ENCODE measurements at regions not wholly inside any gene's neighbourhood (a gene's known extent, or its start where the extent isn't known, plus 50 kb on each side); places are given as distances from the start of the nearest gene placed in this dataset.

- TF ChIP-seq CTCF (IDR thresholded peaks at IDR 0.05; ENCODE audit: borderline replicate concordance, extremely low read depth, insufficient read depth), result no peak
- H3K36me3 ChIP-seq (ENCODE audit: control insufficient read depth in 2 of 3, insufficient read depth in 3 of 3, low read length in 3 of 3), result no peaks in the 10 kb centered on the region
- DNase-seq, result no peak
- no peak overlapping the region for H3K9ac ChIP-seq (ENCODE audit: low read length in 3 of 3)
- no peaks in the 10 kb centered on the region for H3K27me3 ChIP-seq (ENCODE audit: control insufficient read depth, insufficient read depth, low read length)
- FAIRE-seq, result no peak
- intact Hi-C loops (cut with DNase I), result no loop called here
- no peak overlapping the region for H3K27ac ChIP-seq (ENCODE audit: low read depth in 2 of 2, low read length in 2 of 2)
- no peak overlapping the region for H3K4me3 ChIP-seq (ENCODE audit: low read length in 3 of 3)
- H3K4me1 ChIP-seq (ENCODE audit: control insufficient read depth in 2 of 3, insufficient read depth in 2 of 3, low read depth in 1 of 3, low read length in 3 of 3), result no peaks in the 10 kb centered on the region
- H3K9me3 ChIP-seq (ENCODE audit: control insufficient read depth in 2 of 3, insufficient read depth in 1 of 3, low read length in 3 of 3), result no peaks in the 10 kb centered on the region
Measured at GRCh38 chr3:74693251-74693650, 78.8 kb upstream of the CNTN3 start.

GRCh38 chr3:74691946-74692345 is 77.5 kb upstream of the CNTN3 start:
- no peak for TF ChIP-seq CTCF (IDR thresholded peaks at IDR 0.05; ENCODE audit: borderline replicate concordance, extremely low read depth, insufficient read depth)
- no peak overlapping the region for H3K4me3 ChIP-seq (ENCODE audit: low read length in 3 of 3)
- no peaks in the 10 kb centered on the region for H3K36me3 ChIP-seq (ENCODE audit: control insufficient read depth in 2 of 3, insufficient read depth in 3 of 3, low read length in 3 of 3)
- no peaks in the 10 kb centered on the region for H3K4me1 ChIP-seq (ENCODE audit: control insufficient read depth in 2 of 3, insufficient read depth in 2 of 3, low read depth in 1 of 3, low read length in 3 of 3)
- H3K9me3 ChIP-seq (ENCODE audit: control insufficient read depth in 2 of 3, insufficient read depth in 1 of 3, low read length in 3 of 3), result no peaks in the 10 kb centered on the region
- no peak for FAIRE-seq
- intact Hi-C loops (cut with DNase I), result no loop called here
- H3K9ac ChIP-seq (ENCODE audit: low read length in 3 of 3), result no peak overlapping the region
- no peak overlapping the region for H3K27ac ChIP-seq (ENCODE audit: low read depth in 2 of 2, low read length in 2 of 2)
- no peak for DNase-seq
- H3K27me3 ChIP-seq (ENCODE audit: control insufficient read depth, insufficient read depth, low read length), result no peaks in the 10 kb centered on the region

GRCh38 chr3:74673326-74673725 is 58.9 kb upstream of the CNTN3 start:
- Histone ChIP-seq H3K36me3 (ENCODE audit: control insufficient read depth in 2 of 3, insufficient read depth in 3 of 3, low read length in 3 of 3) (no peaks in the 10 kb centered on the region), H3K27me3 (ENCODE audit: control insufficient read depth, insufficient read depth, low read length) (no peaks in the 10 kb centered on the region), H3K4me3 (ENCODE audit: low read length in 3 of 3) (no peak overlapping the region), H3K4me1 (ENCODE audit: control insufficient read depth in 2 of 3, insufficient read depth in 2 of 3, low read depth in 1 of 3, low read length in 3 of 3) (no peaks in the 10 kb centered on the region), H3K9me3 (ENCODE audit: control insufficient read depth in 2 of 3, insufficient read depth in 1 of 3, low read length in 3 of 3) (no peaks in the 10 kb centered on the region), H3K9ac (ENCODE audit: low read length in 3 of 3) (no peak overlapping the region), H3K27ac (ENCODE audit: low read depth in 2 of 2, low read length in 2 of 2) (no peak overlapping the region)
- no peak for DNase-seq
- no peak for TF ChIP-seq CTCF (IDR thresholded peaks at IDR 0.05; ENCODE audit: borderline replicate concordance, extremely low read depth, insufficient read depth)
- intact Hi-C loops (cut with DNase I), result no loop called here
- FAIRE-seq, result no peak

GRCh38 chr3:74664606-74665005 is 50.1 kb upstream of the CNTN3 start:
- TF ChIP-seq CTCF (IDR thresholded peaks at IDR 0.05; ENCODE audit: borderline replicate concordance, extremely low read depth, insufficient read depth), result no peak
- H3K4me3 ChIP-seq (ENCODE audit: low read length in 3 of 3), result no peak overlapping the region
- FAIRE-seq (no peak), DNase-seq (no peak)
- H3K9ac ChIP-seq (ENCODE audit: low read length in 3 of 3), result no peak overlapping the region
- intact Hi-C loops (cut with DNase I), result no loop called here
- no peaks in the 10 kb centered on the region for H3K36me3 ChIP-seq (ENCODE audit: control insufficient read depth in 2 of 3, insufficient read depth in 3 of 3, low read length in 3 of 3)
- no peaks in the 10 kb centered on the region for H3K27me3 ChIP-seq (ENCODE audit: control insufficient read depth, insufficient read depth, low read length)
- no peaks in the 10 kb centered on the region for H3K9me3 ChIP-seq (ENCODE audit: control insufficient read depth in 2 of 3, insufficient read depth in 1 of 3, low read length in 3 of 3)
- no peaks in the 10 kb centered on the region for H3K4me1 ChIP-seq (ENCODE audit: control insufficient read depth in 2 of 3, insufficient read depth in 2 of 3, low read depth in 1 of 3, low read length in 3 of 3)
- H3K27ac ChIP-seq (ENCODE audit: low read depth in 2 of 2, low read length in 2 of 2), result no peak overlapping the region
